ENCODE measurements at regions not wholly inside any gene's neighbourhood (a gene's known extent, or its start where the extent isn't known, plus 50 kb on each side); places are given as distances from the start of the nearest gene placed in this dataset.

DNA sequence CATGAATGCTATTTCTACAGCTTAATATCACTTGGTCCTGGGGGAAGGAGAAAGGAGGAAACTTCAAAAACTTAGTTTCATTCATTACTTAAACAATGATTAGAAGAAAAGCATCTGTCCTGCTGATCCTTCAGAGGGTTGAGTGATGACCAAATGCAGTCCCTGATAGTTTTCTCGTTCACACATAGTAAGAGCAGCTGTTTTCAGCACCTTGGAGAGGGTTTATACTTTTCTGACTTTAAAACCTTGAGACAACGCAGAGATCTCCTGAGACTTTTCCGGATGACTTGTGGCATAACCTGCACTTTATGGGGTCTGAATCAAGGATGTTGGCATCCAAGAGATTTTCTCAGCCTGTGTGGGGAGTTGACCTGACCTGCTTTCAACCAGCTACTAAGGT lies 94.0 kb upstream of the KCND3 start:
- Histone ChIP-seq H3K27me3 (ENCODE audit: control insufficient read depth in 2 of 2, insufficient read depth in 2 of 2, low read length in 2 of 2) (no peaks in the 10 kb centered on the region), H3K27ac (ENCODE audit: extremely low read depth, low read depth, low read length) (no peak overlapping the region), H4K20me1 (replicated peaks; ENCODE audit: control insufficient read depth, insufficient read depth, low read length) (no peaks in the 10 kb centered on the region), H3K4me3 (no peak overlapping the region), H3K9me1 (ENCODE audit: control insufficient read depth, insufficient read depth, low read length) (no peaks in the 10 kb centered on the region), H3K9me3 (replicated peaks; ENCODE audit: control insufficient read depth, insufficient read depth, low read depth, low read length) (no peaks in the 10 kb centered on the region), H2AFZ (ENCODE audit: low read depth, low read length) (no peak overlapping the region), H3K9ac (ENCODE audit: insufficient read depth in 1 of 2, low read depth in 2 of 2, low read length in 2 of 2) (no peak overlapping the region), H3K4me1 (replicated peaks in 1 of 2; ENCODE audit: control insufficient read depth in 2 of 2, insufficient read depth in 2 of 2, low read length in 2 of 2) (no peaks in the 10 kb centered on the region), H3K4me2 (ENCODE audit: insufficient read depth, low read length) (no peak overlapping the region), H3K79me2 (ENCODE audit: control insufficient read depth, insufficient read depth, low read length) (no peaks in the 10 kb centered on the region), H3K36me3 (ENCODE audit: control insufficient read depth, insufficient read depth, low read length) (no peaks in the 10 kb centered on the region)
- DNase-seq (ENCODE audit: extremely low read depth in 1 of 4, low spot score in 3 of 4): peak in 1 of 4 experiments; percentile 18
- 0% methylated on average over 3 of the region's 3 CpGs for WGBS (ENCODE audit: insufficient coverage, low coverage, missing lambda C conversion rate)
- intact Hi-C loops (cut with micrococcal nuclease) (no loop called here), in situ Hi-C loops (cut with MboI) (no loop called here)
- ATAC-seq: peak; percentile 44; the same call in 1 of the 3 replicates
- POLR2A ChIA-PET: no interaction called here
- peak; percentile 85 for TF ChIP-seq MIER1 (IDR thresholded peaks at IDR 0.05; ENCODE audit: low read depth)
- no peak for TF ChIP-seq ETV5 (CRISPR knock-in tag; IDR thresholded peaks at IDR 0.05; ENCODE audit: low read depth)
- peak; percentile 92 for TF ChIP-seq EHMT2 (IDR thresholded peaks at IDR 0.05)
- TF ChIP-seq, protein P1, sequence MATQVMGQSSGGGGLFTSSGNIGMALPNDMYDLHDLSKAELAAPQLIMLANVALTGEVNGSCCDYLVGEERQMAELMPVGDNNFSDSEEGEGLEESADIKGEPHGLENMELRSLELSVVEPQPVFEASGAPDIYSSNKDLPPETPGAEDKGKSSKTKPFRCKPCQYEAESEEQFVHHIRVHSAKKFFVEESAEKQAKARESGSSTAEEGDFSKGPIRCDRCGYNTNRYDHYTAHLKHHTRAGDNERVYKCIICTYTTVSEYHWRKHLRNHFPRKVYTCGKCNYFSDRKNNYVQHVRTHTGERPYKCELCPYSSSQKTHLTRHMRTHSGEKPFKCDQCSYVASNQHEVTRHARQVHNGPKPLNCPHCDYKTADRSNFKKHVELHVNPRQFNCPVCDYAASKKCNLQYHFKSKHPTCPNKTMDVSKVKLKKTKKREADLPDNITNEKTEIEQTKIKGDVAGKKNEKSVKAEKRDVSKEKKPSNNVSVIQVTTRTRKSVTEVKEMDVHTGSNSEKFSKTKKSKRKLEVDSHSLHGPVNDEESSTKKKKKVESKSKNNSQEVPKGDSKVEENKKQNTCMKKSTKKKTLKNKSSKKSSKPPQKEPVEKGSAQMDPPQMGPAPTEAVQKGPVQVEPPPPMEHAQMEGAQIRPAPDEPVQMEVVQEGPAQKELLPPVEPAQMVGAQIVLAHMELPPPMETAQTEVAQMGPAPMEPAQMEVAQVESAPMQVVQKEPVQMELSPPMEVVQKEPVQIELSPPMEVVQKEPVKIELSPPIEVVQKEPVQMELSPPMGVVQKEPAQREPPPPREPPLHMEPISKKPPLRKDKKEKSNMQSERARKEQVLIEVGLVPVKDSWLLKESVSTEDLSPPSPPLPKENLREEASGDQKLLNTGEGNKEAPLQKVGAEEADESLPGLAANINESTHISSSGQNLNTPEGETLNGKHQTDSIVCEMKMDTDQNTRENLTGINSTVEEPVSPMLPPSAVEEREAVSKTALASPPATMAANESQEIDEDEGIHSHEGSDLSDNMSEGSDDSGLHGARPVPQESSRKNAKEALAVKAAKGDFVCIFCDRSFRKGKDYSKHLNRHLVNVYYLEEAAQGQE (IDR thresholded peaks at IDR 0.05; ENCODE audit: borderline replicate concordance): peak; percentile 97
- TF ChIP-seq, protein P1 (CRISPR knock-in tag; IDR thresholded peaks at IDR 0.05; ENCODE audit: low read depth): peak; percentile 88
- CTCF ChIA-PET (ENCODE audit: low intra/inter-chr PET ratio): no interaction called here
- BruUV-seq (replicated peaks): no TSS peak
- peak; percentile 55 for FAIRE-seq

Measured in K562 (cell line).